ENCODE measurements at regions not wholly inside any gene's neighbourhood (a gene's known extent, or its start where the extent isn't known, plus 50 kb on each side); places are given as distances from the start of the nearest gene placed in this dataset.

DNA sequence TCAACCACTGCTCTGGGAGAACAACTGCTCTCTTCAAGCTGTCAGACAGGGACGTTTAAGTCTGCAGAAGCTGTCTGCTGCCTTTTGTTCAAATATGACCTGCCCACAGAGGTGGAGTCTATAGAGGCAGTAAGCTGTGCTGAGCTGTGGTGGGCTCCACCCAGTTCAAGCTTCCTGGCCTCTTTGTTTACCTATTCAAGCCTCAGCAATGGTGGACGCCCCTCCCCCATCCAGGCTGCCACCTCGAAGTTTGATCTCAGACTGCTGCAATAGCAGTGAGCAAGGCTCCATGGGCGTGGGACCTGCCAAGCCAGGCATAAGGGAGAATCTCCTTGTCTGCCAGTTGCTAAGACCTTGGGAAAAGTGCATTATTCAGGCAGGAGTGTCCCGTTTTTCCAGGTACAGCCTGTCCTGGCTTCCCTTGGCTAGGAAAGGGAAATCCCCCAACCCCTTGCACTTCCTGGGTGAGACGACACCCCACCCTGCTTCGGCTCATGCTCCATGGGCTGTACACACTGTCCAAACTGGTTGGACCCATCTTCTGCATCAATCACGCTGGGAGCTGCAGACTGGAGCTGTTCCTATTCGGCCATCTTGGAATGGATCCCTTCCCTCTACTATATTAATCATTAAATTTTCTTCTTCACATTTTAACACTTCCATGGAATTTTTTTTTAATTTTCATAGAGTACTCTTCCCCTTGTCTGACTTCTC, 167.0 kb upstream of the UBE2E2 start:
- no peak for DNase-seq

DNA sequence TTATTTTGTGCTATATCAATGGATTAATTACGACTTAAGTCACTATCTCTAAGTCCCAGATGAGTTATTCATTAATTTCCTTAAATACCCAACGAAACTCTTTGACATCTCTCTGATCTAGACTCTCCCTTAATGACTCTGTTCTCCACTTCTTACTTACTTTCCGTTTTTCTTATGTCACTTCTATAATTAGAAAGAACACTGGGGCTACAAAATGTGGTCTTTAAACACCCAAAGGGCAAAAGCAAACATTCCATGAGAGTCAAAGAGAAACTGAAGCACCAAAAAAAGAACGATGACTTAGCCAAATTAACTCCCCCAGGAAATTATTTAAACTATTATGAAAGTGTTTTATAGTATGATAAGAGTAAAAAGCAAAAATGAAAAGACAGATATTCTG, 166.4 kb upstream of the UBE2E2 start:
- no peak for DNase-seq

DNA sequence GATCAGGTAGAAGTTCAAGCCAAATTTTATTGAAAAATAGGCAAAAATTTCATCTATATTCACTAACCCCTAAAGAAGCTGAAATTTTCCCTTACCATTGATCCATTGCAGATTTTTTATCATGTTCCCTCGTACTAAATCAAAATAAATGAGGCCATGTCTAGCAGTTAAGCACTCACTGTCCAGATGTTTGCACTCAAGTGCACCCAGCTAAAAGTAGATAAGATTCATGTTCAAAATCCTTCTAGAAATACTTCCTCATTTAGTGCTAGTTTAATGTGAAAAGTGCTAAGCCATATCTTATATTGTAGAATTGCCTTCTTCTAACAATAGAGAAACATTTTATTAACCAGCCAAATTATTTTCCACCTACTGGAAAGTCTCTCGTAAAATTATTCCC, 164.7 kb upstream of the UBE2E2 start:
- DNase-seq, result no peak

DNA sequence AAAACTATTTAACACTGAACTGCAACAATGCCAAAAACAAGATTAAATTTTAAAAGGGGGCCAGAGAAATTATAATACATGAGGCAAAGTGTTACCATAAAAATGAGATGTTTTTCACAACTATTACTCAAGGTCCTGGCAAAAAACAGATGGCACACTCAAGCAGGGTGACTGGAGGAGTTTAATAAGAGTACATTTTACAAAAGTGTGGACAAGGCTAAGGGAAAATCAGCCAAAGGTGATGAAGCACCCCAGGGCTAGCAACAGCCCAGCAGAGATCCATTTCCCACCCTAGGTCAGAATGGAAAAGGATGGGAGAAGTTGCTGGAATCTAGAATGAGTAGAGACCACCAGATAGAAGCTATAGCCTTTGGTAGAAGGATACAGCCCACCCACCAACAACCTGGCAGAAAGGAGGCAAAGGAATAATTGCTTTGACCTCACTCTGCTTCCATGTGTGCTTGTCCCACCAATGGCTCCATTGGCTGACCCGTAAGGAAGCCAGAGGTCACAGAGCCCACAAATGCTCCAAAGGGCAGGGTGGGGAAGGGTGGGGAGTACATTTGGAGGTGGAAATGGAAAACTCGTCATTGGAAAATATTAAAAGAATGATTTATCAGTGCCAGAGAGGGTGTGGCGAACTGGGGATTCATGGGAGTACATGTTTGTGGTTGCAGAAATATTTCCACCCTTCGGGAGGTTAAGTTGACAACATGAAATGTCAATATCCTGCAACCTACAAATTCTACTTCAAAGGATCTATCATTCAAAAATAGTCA, 161.0 kb upstream of the UBE2E2 start:
- no peak for DNase-seq

DNA sequence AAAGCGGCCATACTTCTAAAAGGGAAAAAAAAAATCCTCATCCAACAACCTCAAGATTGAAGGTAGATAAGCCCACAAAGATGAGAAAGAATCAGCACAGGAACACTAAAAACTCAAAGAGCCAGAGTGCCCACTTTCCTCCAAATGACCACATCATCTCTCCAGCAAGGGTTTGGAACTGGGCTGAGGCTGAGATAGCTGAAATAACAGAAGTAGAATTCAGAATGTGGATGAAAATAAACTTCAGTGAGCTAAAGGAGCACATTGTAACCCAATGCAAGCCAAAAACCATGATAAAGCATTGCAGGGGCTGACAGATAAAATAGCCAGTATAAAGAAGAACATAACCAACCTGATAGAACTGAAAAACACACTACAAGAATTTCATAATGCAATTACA, 158.7 kb upstream of the UBE2E2 start:
- no peak for DNase-seq

DNA sequence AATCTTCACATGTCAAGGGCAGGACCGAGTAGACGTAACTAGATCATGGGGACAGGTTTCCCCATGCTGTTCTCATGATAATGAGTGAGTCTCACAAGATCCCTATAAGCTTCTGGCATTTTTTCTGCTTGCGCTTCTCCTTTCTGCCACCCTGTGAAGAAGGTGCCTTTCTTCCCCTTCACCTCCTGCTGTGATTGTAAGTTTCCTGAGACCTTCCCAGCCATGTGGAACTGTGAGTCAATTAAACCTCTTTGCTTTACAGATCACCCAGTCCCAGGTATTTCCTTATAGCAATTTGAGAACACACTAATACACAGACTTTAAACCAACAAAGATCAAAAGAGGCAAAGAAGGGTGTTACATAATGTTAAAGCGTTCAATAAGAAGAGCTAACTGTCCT, 156.6 kb upstream of the UBE2E2 start:
- no peak for DNase-seq

DNA sequence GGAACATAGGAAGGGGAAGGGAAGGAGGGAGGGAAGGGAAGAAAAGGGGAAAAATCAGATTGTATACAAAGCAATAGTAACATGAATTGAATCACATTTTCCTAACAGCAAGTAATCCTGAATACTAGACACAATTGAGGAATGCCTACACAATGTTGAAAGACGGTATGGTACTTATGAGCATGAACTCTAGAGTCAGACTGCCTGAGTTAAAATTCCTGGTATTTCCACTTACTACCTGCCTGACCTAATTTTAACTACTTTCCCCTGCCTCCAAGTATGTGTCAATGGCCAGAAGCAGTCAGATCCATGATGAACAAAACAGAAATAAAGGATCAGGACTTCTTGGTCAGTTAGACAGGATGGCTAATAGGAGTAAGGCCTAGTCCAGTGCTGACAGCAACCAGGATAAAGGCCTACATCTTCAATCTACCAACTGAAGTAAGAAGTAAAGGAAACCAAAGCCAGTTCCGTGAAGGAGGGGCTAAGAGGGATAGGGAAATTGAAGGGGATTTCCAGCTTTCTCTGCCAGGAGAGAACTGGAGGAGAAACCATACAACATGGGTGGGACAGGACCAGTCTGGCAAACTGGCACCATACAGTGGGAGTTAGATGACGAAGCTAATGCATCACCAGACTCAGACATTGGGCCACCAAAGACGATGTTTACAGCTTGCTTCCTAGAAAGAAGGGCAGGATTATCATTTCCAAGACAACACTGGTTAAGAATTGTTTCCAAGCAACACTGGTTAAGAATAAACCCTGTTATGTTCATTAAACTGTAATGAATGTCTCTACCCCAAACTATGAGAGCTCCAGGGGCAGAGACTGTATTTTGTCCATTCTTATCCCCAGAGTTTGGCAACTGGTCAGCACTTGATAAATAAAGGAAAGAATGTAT, 151.6 kb upstream of the UBE2E2 start:
- DNase-seq, result no peak

DNA sequence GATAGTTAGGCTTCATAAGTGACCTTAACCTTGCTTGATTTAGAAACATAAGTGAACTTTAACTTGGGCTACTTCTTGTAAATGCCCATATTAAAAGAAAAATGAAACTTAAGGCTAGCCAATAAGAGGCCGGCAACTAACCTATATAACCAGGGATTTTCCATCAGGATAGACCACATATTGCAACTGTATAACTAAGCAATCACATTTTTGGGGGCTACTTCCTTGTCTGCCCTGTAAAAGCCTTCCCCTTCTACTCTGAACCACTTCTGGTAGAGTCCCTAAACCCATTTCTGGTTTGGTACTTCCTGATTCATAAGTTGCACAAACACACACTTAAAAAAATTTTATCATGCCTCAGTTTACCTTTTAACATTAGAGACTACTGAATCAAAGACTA, 150.9 kb upstream of the UBE2E2 start:
- DNase-seq, result no peak

DNA sequence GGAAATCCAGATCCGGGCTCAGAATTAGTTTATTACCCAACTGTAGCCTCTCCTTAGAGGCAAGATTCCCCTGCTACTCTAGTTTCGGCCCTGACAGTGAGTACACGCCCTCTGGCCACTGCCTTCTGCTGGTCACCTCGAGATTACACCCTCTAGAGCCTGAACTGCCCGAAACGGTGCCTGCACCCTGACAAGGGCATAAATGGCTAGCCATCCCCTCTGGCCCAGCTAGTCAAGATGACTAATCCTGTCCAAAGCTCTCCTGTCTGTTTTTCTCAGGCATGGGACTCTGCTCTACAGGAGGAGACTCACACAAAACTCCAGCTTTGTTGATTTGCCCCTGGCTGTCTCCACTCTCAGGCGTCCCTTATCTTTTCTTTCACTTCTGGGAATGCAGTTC, 150.5 kb upstream of the UBE2E2 start:
- DNase-seq, result no peak

DNA sequence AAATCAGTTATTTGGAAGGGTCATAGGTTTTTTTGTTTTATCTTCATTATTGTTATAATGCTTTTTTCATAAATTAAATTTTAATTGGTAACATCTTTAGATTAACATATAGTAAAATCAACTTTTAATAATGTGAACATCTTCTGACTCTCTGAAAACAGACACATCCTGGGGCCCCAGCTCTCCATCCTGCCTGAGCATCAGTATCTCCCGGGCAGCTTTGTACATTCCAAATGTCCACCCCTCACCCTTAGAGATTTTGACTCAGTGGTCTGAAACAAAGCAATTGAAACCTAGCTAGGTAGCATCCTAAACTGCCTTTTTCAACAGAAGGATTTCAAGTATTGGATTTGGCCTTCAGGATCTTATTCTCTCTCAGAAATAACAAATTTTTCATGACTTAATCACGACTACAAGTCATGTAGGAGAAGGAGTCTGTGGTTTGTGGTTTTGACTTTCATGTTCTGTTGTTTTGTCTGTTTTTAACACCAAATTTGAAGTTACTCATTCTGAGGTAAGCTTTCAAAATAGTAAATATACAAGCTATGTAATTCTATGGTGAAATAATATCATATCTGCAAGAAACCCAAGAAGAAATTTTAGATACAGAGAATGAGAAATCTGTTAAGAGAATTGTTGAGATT, 147.3 kb upstream of the UBE2E2 start:
- DNase-seq, result peak; percentile 73

DNA sequence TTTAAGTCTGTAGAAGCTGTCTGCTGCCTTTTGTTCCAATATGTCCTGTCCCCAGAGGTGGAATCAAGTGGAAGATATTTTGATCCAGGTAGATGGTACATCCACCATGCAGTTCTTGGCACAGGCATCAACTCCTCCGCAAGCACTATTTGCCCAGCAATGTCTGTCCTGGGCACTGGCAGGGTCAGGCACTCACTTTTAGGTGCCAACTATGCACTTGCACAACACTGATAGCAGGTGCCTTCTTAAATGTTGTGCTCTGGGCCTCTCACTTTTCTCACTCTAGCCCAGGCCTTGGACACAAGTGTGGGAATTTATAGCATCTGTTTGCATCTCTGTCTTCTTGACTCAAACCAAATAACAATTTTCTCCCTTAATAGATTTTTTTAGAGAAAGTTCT, 140.5 kb upstream of the UBE2E2 start:
- DNase-seq, result no peak

DNA sequence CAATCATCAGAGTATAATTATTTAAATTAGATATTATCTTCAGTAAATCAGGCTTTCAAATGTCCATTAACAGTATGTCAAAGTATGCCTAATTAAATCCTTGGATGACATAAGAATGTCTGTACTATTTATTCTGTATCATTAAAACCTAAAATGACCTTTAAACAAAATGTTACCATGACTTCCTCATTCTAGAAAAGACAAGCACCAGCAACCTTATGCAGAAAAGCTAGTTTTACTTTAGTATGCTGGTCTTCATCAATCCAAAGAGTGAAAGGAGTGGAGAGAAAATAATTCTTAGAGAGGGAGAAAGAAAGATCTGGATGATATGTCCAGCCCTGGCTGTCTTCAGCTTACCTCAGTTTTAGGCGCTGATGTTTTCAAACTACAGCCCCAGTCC, 140.1 kb upstream of the UBE2E2 start:
- no peak for DNase-seq

DNA sequence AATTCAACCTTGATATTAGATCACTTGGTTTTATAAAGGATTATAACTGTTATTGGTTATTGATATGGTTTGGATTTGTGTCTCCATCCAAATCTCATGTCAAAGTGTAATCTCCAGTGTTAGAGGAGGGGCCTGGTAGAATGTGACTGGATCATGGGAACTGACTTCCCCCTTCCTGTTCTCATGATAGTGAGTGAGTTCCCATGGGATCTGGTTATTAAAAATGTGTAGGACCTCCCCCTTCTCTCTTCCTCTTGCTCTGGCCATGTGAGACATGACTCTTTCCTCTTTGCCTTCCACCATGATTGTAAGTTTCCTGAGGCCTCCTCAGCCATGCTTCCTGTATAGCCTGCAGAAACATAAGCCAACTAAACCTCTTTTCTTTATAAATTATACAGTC, 136.0 kb upstream of the UBE2E2 start:
- no peak for DNase-seq

DNA sequence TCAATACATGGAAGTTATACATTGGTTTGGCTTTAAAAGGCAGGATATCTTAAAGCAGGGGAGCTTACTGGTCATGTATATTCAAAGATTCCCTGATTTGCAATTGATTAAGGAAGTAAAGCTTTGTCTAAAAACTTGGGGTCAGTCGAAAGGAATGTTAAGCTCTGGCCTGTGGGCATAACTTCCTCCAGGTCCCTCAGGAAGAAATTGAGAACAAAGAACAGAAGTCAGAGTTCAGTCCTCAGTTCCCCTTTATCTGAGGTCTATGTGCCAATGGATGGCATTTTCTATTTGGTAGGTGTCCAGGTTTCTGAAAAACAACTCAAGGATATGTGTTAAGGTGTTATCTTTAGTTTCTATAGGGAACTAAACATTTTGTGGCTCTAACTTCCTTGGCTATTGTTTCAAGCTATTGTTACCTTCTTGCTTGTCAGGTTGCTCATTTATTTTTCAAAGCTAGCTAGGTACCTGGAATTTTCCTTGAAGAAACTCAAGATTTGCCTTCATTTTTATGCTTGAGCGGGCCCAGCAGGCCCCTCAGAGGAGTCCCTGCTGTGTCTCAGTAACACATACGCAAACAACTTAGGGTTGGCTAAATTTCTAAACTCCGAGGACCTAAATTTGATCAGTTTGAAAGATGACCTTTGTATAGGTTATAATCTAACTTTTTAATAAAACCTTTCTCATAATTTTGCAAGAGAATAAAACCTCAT, 135.0 kb upstream of the UBE2E2 start:
- no peak for DNase-seq

DNA sequence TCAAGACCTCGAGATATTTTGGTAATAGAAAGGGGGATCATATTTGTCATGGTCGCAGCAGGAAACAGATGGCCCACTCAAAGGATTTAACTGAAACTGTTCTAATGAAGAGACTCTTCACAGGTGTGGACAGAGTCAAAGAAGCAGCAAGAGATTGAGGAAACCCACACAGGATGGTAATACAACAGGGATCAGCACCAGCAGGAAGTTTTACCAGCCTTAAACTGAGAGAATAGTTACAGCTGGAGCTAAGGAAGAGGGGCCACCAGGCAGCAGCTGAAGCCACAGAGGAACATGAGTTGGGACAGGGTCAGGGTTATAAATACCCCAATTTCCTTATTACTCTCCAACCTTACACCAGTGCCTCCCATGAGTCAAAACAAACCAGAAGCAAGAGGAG, 131.8 kb upstream of the UBE2E2 start:
- DNase-seq, result no peak

DNA sequence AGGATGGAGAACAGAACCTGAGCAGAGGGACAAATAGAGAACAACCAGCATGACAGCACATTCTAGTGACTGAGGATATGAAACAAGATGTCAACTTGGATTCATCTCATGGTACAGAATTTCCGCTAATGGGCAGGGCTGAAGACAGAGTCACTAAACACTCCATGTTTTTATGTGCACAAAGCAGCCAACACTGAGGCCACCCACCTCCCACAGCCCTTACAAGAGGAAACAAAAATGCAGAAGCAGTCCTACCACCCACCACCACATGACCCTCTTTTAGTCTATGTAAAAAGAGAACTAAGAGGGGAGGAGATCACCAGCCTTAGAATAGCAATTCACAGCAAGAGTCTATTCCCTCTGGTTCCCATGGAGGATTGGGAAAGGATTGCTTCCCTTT, 131.4 kb upstream of the UBE2E2 start:
- DNase-seq, result no peak

DNA sequence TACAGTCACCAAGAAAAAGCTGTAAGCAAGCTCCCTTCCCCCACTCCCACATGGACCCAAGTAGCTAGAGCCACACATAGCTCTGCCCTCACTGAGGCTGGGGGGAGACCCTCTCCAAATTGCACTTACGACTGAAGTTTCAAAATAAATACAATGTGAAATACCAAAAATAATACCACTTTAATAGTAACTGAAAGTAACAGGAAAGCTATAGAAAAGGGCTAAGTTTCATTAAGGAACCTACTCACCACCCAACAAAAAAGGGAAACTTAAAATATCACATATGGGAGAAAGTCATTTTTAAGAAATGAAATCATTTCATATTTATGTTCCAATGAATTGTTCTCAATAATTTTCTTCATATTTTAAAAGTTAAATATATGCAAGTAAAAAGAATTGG, 130.4 kb upstream of the UBE2E2 start:
- no peak for DNase-seq

DNA sequence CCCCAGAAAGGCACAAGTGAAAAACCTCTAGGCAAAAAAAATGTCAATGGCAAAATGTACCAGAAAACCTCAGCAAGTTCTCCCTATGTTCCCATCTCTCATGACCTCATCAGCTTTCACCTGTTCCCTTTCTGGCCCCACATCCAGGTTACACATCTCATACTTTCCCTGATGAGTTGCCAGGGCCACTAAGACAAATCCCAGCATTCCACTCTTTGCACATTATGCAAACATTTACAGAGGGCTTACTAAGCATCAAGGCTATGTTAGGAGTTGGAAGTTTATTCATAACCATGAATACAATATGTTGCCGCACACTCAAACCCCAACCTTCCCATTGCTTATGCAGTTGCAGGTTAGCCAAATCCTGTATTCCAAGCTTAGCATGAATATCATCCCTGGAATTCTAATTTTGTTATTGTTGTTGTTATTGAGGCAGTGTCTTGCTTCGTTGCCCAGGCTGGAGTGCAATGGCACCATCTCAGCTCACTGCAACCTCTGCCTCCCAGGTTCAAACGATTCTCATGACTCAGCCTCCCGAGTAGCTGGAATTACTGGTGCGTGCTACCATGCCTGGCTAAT, 129.3 kb upstream of the UBE2E2 start:
- DNase-seq, result peak; percentile 96

DNA sequence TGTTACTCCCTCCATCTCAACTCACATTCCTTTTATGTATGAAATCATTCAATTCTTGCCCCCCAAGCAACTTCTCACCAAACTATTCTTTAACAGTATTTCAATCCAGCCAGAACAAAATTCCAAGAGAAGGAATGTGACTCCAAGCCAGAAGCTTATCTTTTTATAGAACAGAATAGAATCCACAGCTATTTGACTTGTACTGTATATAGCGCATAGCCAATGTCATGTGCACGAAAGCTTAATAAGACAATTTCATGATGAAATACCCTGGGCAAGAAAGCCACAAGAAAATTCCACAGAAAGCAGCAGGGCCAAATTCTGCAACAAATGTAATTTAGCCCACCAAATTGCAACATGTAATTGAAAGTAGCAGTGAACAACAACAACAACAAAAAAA, 127.6 kb upstream of the UBE2E2 start:
- DNase-seq, result peak; percentile 45

DNA sequence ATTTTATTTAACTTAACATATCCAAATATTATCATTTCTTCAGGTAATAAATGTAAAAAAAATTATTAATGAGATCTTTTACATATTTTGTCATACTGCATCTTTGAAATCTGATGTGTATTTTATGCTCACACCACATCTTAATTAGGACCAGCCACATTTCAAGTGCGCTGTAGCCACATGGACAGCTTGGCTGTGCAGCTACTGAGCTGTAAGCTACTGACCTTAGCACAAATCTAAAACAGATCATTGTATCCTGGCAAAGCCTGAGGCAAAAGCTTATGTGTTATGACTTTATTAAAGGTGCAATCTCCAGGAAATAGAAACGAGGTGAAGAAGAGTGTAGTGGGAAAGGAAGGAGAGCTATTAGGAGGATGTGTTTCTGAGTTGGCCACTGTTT, 126.7 kb upstream of the UBE2E2 start:
- no peak for DNase-seq

DNA sequence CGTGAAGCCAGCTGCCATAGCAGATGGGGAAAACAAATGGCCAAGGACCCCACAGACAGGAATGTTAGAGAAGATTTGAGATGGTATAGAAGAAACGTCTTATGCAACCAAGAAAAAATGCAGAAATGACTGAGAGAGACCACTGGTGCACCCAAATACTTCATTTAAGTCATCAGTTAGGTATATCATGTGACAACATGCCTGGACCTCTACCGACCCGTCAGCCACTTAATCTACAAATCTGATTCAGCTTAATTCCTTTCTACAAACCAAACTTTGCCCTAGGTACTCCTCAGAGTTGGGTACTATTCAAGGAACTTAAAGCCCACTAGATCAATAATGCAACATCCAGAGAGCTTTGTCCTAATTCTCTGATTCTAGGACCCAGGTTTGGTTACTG, 126.0 kb upstream of the UBE2E2 start:
- DNase-seq, result no peak

DNA sequence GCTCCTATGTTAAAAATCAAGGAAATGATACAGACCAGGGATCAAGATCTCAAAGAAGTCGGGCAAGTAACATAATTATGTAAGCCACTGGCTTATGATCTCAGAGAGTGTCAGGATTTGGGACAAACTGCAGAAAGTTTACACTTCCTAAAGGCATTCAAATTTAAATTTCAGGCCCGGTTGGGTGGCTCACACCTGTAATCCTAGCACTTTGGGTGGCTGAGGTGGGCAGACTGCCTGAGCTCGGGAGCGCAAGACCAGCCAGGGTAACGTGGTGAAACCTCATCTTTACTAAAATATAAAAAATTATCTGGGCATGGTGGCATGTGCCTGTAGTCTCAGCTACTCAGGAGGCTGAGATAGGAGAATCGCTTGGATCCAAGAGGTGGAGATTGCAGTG, 124.4 kb upstream of the UBE2E2 start:
- DNase-seq, result no peak

Measured in kidney glomerular epithelial cell (primary cell).